ENCODE measurements at regions not wholly inside any gene's neighbourhood (a gene's known extent, or its start where the extent isn't known, plus 50 kb on each side); places are given as distances from the start of the nearest gene placed in this dataset.

GRCh38 chr11:81255895-81256294 is 1477.8 kb downstream of the FAM181B start:
- TF ChIP-seq ISL1 (CRISPR knock-in tag; IDR thresholded peaks at IDR 0.05), result no peak
- no peak for TF ChIP-seq ARNTL (CRISPR knock-in tag; IDR thresholded peaks at IDR 0.05; ENCODE audit: borderline replicate concordance, low read depth)
- TF ChIP-seq SNAI2 (CRISPR knock-in tag; IDR thresholded peaks at IDR 0.05), result no peak
- TF ChIP-seq TCF4 (CRISPR knock-in tag; IDR thresholded peaks at IDR 0.05; ENCODE audit: borderline replicate concordance), result no peak
- no peak for TF ChIP-seq ZNF8 (CRISPR knock-in tag; IDR thresholded peaks at IDR 0.05)
- TF ChIP-seq PPARA (CRISPR knock-in tag; IDR thresholded peaks at IDR 0.05; ENCODE audit: borderline replicate concordance), result no peak
- TF ChIP-seq TOX (CRISPR knock-in tag; IDR thresholded peaks at IDR 0.05; ENCODE audit: borderline replicate concordance), result no peak
- TF ChIP-seq OSR1 (CRISPR knock-in tag; IDR thresholded peaks at IDR 0.05), result no peak
- TF ChIP-seq ZC3H10 (CRISPR knock-in tag; IDR thresholded peaks at IDR 0.05), result no peak
- TF ChIP-seq POU6F1 (CRISPR knock-in tag; IDR thresholded peaks at IDR 0.05; ENCODE audit: borderline replicate concordance, low read depth), result no peak
- no peak for TF ChIP-seq ESRRG (CRISPR knock-in tag; IDR thresholded peaks at IDR 0.05)
- TF ChIP-seq ZNF565 (CRISPR knock-in tag; conservative IDR thresholded peaks at IDR 0.05; ENCODE audit: low read depth), result no peak
- no peak for ATAC-seq

- no peak for ATAC-seq
These were observed 1480.4 kb downstream of the FAM181B start for GRCh38 chr11:81253244-81253643.

GRCh38 chr11:81246941-81247340 is 1486.7 kb downstream of the FAM181B start:
- TF ChIP-seq CREB5 (CRISPR knock-in tag; IDR thresholded peaks at IDR 0.05; ENCODE audit: low read depth), result no peak
- no peak for TF ChIP-seq TOX (CRISPR knock-in tag; IDR thresholded peaks at IDR 0.05; ENCODE audit: borderline replicate concordance)
- no peak for TF ChIP-seq PPARA (CRISPR knock-in tag; IDR thresholded peaks at IDR 0.05; ENCODE audit: borderline replicate concordance)
- no peak for TF ChIP-seq ISL1 (CRISPR knock-in tag; IDR thresholded peaks at IDR 0.05)
- TF ChIP-seq ZNF70 (CRISPR knock-in tag; IDR thresholded peaks at IDR 0.05), result no peak
- no peak for TF ChIP-seq BACH2 (CRISPR knock-in tag; IDR thresholded peaks at IDR 0.05; ENCODE audit: borderline replicate concordance)
- no peak for TF ChIP-seq CSRNP3 (CRISPR knock-in tag; IDR thresholded peaks at IDR 0.05)
- no peak for TF ChIP-seq RARB (CRISPR knock-in tag; IDR thresholded peaks at IDR 0.05)
- TF ChIP-seq OSR1 (CRISPR knock-in tag; IDR thresholded peaks at IDR 0.05), result no peak
- TF ChIP-seq ZFP30 (CRISPR knock-in tag; IDR thresholded peaks at IDR 0.05), result no peak
- TF ChIP-seq ZC3H10 (CRISPR knock-in tag; IDR thresholded peaks at IDR 0.05), result no peak
- TF ChIP-seq TSHZ2 (CRISPR knock-in tag; IDR thresholded peaks at IDR 0.05), result no peak
- no peak for TF ChIP-seq ZNF8 (CRISPR knock-in tag; IDR thresholded peaks at IDR 0.05)
- no peak for TF ChIP-seq TCF4 (CRISPR knock-in tag; IDR thresholded peaks at IDR 0.05; ENCODE audit: borderline replicate concordance)
- no peak for TF ChIP-seq SNAI2 (CRISPR knock-in tag; IDR thresholded peaks at IDR 0.05)
- no peak for TF ChIP-seq CSDC2 (CRISPR knock-in tag; IDR thresholded peaks at IDR 0.05)
- TF ChIP-seq ARNTL (CRISPR knock-in tag; IDR thresholded peaks at IDR 0.05; ENCODE audit: borderline replicate concordance, low read depth), result no peak
- no peak for TF ChIP-seq ESRRG (CRISPR knock-in tag; IDR thresholded peaks at IDR 0.05)
- ATAC-seq, result no peak

More at GRCh38 chr11:81253244-81253643, 1480.4 kb downstream of the FAM181B start:
- TF ChIP-seq CREB5 (CRISPR knock-in tag; IDR thresholded peaks at IDR 0.05; ENCODE audit: low read depth) (no peak), ZNF565 (CRISPR knock-in tag; conservative IDR thresholded peaks at IDR 0.05; ENCODE audit: low read depth) (no peak), RARB (CRISPR knock-in tag; IDR thresholded peaks at IDR 0.05) (no peak), CSRNP3 (CRISPR knock-in tag; IDR thresholded peaks at IDR 0.05) (no peak), ISL1 (CRISPR knock-in tag; IDR thresholded peaks at IDR 0.05) (no peak), BACH2 (CRISPR knock-in tag; IDR thresholded peaks at IDR 0.05; ENCODE audit: borderline replicate concordance) (no peak)

Measured in SK-N-SH treated with all-trans-retinoic acid at 6 μM for 48 hours (cell line).